ENCODE measurements at regions not wholly inside any gene's neighbourhood (a gene's known extent, or its start where the extent isn't known, plus 50 kb on each side); places are given as distances from the start of the nearest gene placed in this dataset.

DNA sequence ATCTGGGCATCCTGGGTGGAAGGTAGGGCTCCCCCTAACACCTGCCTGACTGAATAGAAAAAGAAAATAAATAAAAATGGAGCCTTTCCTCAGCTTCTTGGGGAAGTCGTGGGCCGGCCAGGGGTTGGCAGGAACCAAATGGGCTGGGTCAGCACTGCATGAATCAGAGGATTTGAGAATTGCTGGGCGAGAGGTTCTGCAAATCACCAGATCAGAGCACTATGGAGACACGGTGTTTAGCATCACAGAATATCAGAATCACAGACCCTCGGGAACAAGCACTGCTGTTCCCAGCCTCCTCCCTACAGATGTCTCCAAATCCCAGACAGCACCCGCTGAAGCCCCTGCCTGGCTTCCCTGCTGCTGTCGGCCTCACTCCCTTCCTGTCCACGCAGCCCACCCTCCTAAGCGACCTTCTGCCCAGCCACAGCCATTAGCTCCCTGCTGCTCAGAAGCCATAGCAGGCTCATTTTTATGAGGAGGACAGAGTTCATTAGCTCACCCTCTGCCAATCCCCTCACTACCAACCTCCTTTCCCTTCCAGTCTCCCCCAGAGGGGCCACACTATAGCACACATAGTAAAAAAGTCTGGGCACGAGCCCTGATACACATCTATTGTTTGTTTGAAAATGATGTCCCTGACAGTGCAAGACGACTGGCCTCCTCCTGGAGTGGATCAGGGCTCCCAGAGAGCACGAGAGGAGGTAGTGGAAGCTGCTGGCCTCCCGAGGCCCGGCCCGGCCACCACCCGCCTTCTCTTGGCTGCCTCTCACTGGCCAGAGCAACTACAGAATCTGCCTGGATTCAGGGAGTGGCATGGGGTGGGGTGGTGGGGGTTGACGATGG lies 64.6 kb upstream of the TAF1B start:
- H3K4me1 ChIP-seq, result peaks cover 0 to 10% (median under 1%) of the 10 kb centered on the region in 4 donors
- no peaks in the 10 kb centered on the region for H3K9me3 ChIP-seq
- DNase-seq (ENCODE audit: extremely low spot score), result no peak
- TF ChIP-seq POLR2A (IDR thresholded peaks at IDR 0.05; ENCODE audit: low read depth), result no peak
- TF ChIP-seq, protein P1, sequence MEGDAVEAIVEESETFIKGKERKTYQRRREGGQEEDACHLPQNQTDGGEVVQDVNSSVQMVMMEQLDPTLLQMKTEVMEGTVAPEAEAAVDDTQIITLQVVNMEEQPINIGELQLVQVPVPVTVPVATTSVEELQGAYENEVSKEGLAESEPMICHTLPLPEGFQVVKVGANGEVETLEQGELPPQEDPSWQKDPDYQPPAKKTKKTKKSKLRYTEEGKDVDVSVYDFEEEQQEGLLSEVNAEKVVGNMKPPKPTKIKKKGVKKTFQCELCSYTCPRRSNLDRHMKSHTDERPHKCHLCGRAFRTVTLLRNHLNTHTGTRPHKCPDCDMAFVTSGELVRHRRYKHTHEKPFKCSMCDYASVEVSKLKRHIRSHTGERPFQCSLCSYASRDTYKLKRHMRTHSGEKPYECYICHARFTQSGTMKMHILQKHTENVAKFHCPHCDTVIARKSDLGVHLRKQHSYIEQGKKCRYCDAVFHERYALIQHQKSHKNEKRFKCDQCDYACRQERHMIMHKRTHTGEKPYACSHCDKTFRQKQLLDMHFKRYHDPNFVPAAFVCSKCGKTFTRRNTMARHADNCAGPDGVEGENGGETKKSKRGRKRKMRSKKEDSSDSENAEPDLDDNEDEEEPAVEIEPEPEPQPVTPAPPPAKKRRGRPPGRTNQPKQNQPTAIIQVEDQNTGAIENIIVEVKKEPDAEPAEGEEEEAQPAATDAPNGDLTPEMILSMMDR (IDR thresholded peaks at IDR 0.05), result no peak
- TF ChIP-seq POLR2AphosphoS5 (IDR thresholded peaks at IDR 0.05), result no peak
- no peak for TF ChIP-seq EP300 (IDR thresholded peaks at IDR 0.05)
- 89% methylated on average over 15 of the region's 17 CpGs for whole genome bisulfite sequencing
- H3K36me3 ChIP-seq, result no peaks in the 10 kb centered on the region
- no peaks in the 10 kb centered on the region for H3K27me3 ChIP-seq
- no peak overlapping the region for H3K4me3 ChIP-seq
- H3K27ac ChIP-seq (replicated peaks in 1 of 4), result no peak overlapping the region
- intact Hi-C loops (cut with DNase I), result no loop called here

DNA sequence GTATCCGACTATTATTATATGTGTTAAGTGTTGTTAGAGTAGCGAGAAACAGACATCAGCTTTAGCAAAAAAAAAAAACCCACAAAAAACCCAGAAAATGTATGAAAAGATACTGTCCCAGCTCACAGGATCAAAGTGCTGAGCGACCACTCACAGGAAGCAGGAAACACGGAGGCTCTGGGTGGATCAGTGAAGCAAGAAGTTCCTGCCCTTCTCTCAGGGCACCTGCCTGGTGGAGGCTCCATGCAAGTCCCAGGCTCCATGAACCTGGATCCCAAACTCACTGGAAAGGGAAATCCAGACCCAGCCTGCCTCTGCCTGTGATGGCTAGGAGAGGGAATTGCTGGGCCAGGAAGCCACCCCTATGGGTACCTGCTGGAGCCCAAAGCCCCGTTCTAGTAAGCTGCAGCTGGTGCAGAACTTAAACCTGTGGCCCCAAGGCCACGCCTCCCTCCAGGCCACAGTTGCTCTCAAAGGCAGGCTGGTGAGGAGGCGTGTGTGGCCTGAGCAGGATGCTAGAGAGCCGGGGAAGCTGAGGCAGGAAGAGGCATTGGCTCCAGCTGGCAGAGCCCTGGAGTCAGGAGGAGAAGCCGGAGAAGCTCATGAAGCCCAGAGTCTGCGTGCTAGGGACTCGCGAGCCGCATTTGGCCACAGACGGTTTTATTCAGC lies 63.5 kb upstream of the TAF1B start:
- DNase-seq (ENCODE audit: extremely low spot score), result no peak

DNA sequence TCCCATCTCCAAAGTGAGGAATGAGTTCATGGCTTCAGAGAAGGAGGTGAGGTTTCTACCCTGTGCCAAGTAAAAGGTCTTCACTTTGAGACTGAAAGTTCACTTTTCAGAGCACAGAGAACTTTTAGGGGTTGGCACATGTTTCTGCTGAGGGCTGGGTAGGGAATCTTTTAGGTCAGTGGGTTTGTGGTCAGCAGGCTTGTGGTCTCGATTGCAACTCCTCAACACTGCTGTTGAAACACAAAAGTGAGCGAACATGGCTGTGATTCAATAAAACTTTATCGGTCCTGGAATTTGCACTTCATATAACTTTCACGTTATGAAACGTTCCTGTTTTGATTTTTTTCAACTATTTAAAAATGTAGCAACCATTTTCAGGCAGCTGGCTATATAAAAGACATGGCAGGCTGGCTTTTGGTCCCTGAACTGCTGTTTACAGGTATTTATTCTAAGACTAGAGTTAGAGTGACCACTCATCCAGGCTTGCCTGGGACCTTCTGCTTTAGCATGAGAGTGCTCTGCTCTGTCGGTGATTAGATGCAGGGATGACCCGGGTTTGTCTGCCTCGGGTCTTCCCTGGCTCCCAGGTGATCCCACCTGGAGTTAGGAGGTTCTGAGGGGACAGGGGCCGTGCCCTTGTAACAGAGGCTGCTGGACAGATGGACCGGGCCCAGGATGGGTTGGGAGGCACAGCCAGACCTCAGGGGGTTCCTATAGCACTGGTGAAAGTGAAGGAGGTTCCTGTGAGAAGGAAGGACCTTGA lies 62.7 kb upstream of the TAF1B start:
- H3K36me3 ChIP-seq, result no peaks in the 10 kb centered on the region
- peaks cover 0 to 5% (median 0%) of the 10 kb centered on the region in 4 donors for H3K4me1 ChIP-seq
- intact Hi-C loops (cut with DNase I), result no loop called here
- H3K9me3 ChIP-seq, result no peaks in the 10 kb centered on the region
- 82% methylated on average over 7 of the region's 10 CpGs for WGBS
- no peak overlapping the region for H3K27ac ChIP-seq (replicated peaks in 1 of 4)
- H3K4me3 ChIP-seq, result no peak overlapping the region
- no peak for TF ChIP-seq POLR2AphosphoS5 (IDR thresholded peaks at IDR 0.05)
- TF ChIP-seq, protein P1 (IDR thresholded peaks at IDR 0.05), result no peak
- TF ChIP-seq POLR2A (IDR thresholded peaks at IDR 0.05; ENCODE audit: low read depth), result no peak
- TF ChIP-seq EP300 (IDR thresholded peaks at IDR 0.05), result no peak
- DNase-seq (ENCODE audit: extremely low spot score), result no peak
- no peaks in the 10 kb centered on the region for H3K27me3 ChIP-seq

More for the DNA sequence above, 63.5 kb upstream of the TAF1B start:
- Histone ChIP-seq H3K27ac (replicated peaks in 1 of 4) (no peak overlapping the region), H3K27me3 (no peaks in the 10 kb centered on the region), H3K4me1 (peaks cover 0 to 5% (median 0%) of the 10 kb centered on the region in 4 donors), H3K36me3 (no peaks in the 10 kb centered on the region), H3K9me3 (no peaks in the 10 kb centered on the region), H3K4me3 (no peak overlapping the region)
- 87% methylated on average over 11 of the region's 14 CpGs for WGBS
- TF ChIP-seq POLR2AphosphoS5 (IDR thresholded peaks at IDR 0.05), result no peak
- TF ChIP-seq, protein P1 (IDR thresholded peaks at IDR 0.05), result no peak
- intact Hi-C loops (cut with DNase I), result no loop called here

DNA sequence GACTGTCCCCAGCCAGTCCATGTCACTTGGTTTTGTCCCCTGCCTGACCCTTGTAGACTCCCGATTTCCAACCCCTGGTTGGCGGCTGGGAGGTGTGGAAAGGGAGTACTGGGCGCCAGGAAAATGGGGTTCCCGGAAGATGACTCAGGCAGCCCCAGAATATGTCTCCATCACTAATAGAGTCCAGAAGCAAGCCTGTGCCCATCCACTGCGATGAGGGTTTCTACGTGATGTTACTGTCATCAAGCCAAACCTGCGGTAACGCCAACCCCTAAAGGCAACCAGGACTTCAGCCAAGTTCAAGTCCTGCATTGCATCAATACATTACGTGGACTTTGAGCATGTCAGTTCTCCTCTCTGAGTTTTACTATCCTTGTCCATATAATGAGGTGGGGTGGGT lies 62.0 kb upstream of the TAF1B start:
- no peaks in the 10 kb centered on the region for H3K27me3 ChIP-seq
- no peak overlapping the region for H3K27ac ChIP-seq (replicated peaks in 1 of 4)
- DNase-seq (ENCODE audit: extremely low spot score), result no peak
- 90% methylated on average over 9 of the region's 9 CpGs for WGBS
- no peak overlapping the region for H3K4me3 ChIP-seq
- H3K4me1 ChIP-seq, result peaks cover 0 to 5% (median 0%) of the 10 kb centered on the region in 4 donors
- no peaks in the 10 kb centered on the region for H3K36me3 ChIP-seq
- TF ChIP-seq POLR2AphosphoS5 (IDR thresholded peaks at IDR 0.05) (no peak), EP300 (IDR thresholded peaks at IDR 0.05) (no peak), POLR2A (IDR thresholded peaks at IDR 0.05; ENCODE audit: low read depth) (no peak)
- no peaks in the 10 kb centered on the region for H3K9me3 ChIP-seq
- intact Hi-C loops (cut with DNase I), result no loop called here

All from esophagus muscularis mucosa (tissue), 4 donors.